DND-41 (cell line): ENCODE measurements at regions not wholly inside any gene's neighbourhood (a gene's known extent, or its start where the extent isn't known, plus 50 kb on each side); places are given as distances from the start of the nearest gene placed in this dataset.

Experiments
- ATAC-seq: fragments of 200-7000 bp; cut with Tn5 transposase; 3 replicates; pipeline ENCODE4 v1.9.1; 2021; ENCODE audit warnings: low read depth; ENCODE audit not compliant: insufficient read depth
- DNase-seq: peaks from one replicate; pipeline ENCODE4 v3.0.0-alpha.2; 2020
- H2AFZ ChIP-seq: 2 replicates; pipeline ENCODE4 v1.6.0; 2012; ENCODE audit warnings: low read depth, low read length
- H3K27ac ChIP-seq: 2 replicates; pipeline ENCODE4 v1.5.1; 2012; ENCODE audit warnings: low read length, inconsistent platforms
- H3K27me3 ChIP-seq: fragments of 200-600 bp; sonication (generic); 2 replicates; pipeline ENCODE4 v1.6.0; 2012; ENCODE audit warnings: low read length, mild to moderate bottlenecking, inconsistent platforms; ENCODE audit not compliant: insufficient read depth, poor library complexity
- H3K36me3 ChIP-seq: 2 replicates; pipeline ENCODE4 v1.5.1; 2012; ENCODE audit warnings: low read length, inconsistent platforms; ENCODE audit not compliant: insufficient read depth
- H3K4me1 ChIP-seq: 2 replicates; pipeline ENCODE4 v1.5.1; 2012; ENCODE audit warnings: mild to moderate bottlenecking, low read length; ENCODE audit not compliant: insufficient read depth
- H3K4me2 ChIP-seq: 2 replicates; pipeline ENCODE4 v1.6.0; 2012; ENCODE audit warnings: mild to moderate bottlenecking, moderate library complexity, low read length, inconsistent platforms; ENCODE audit not compliant: insufficient read depth
- H3K4me3 ChIP-seq, 2 experiments: fragments of 200-600 bp in 1 of 2; shearing (Covaris generic) in 1 of 2; 2 replicates each; pipeline ENCODE4 v1.5.1; 2012 to 2016; ENCODE audit warnings: inconsistent platforms in 2 of 2, low read length in 2 of 2, mild to moderate bottlenecking in 2 of 2, low read depth in 1 of 2, moderate library complexity in 1 of 2
- H3K79me2 ChIP-seq: 2 replicates; pipeline ENCODE4 v1.6.0; 2012; ENCODE audit warnings: low read length, inconsistent platforms; ENCODE audit not compliant: insufficient read depth
- H3K9ac ChIP-seq: 2 replicates; pipeline ENCODE4 v1.6.0; 2012; ENCODE audit warnings: low read depth, mild to moderate bottlenecking, inconsistent platforms, low read length, moderate library complexity
- H3K9me3 ChIP-seq: 2 replicates; pipeline ENCODE4 v1.5.1; 2012; ENCODE audit warnings: low read length, moderate library complexity, mild to moderate bottlenecking, inconsistent platforms; ENCODE audit not compliant: insufficient read depth, severe bottlenecking
- H4K20me1 ChIP-seq: 2 replicates; pipeline ENCODE4 v1.6.0; 2012; ENCODE audit warnings: low read length; ENCODE audit not compliant: insufficient read depth
- CTCF ChIP-seq: IDR thresholded peaks from 2 replicates; pipeline ENCODE4 v1.5.1; 2012; ENCODE audit warnings: borderline replicate concordance, low read length, moderate library complexity, mild to moderate bottlenecking; ENCODE audit not compliant: poor library complexity, severe bottlenecking; ENCODE audit errors: extremely low read depth
- EZH2 ChIP-seq: IDR thresholded peaks from 3 replicates; pipeline ENCODE4 v1.6.1; 2012; ENCODE audit warnings: borderline replicate concordance, low read depth, mild to moderate bottlenecking, moderate library complexity, low read length, inconsistent platforms; ENCODE audit not compliant: severe bottlenecking

GRCh38 chr2:57890464-57890863 is 156.1 kb upstream of the VRK2 start:
- DNase-seq (no peak), ATAC-seq (no peak)
- TF ChIP-seq EZH2 (no peak), CTCF (no peak)
- Histone ChIP-seq H3K4me2 (no peak overlapping the region), H3K9me3 (no peaks in the 10 kb centered on the region), H3K79me2 (no peaks in the 10 kb centered on the region), H3K36me3 (no peaks in the 10 kb centered on the region), H3K27me3 (no peaks in the 10 kb centered on the region), H3K4me3 (no peak overlapping the region), H2AFZ (no peak overlapping the region), H3K4me1 (no peaks in the 10 kb centered on the region), H4K20me1 (no peaks in the 10 kb centered on the region), H3K27ac (no peak overlapping the region), H3K9ac (no peak overlapping the region)

GRCh38 chr2:57891086-57891712 is 155.4 kb upstream of the VRK2 start:
- no peaks in the 10 kb centered on the region for H4K20me1 ChIP-seq
- no peaks in the 10 kb centered on the region for H3K27me3 ChIP-seq
- no peak overlapping the region for H3K4me3 ChIP-seq
- no peaks in the 10 kb centered on the region for H3K4me1 ChIP-seq
- no peak overlapping the region for H3K27ac ChIP-seq
- ATAC-seq (no peak), DNase-seq (no peak)
- H3K79me2 ChIP-seq = no peaks in the 10 kb centered on the region
- no peak overlapping the region for H2AFZ ChIP-seq
- no peaks in the 10 kb centered on the region for H3K9me3 ChIP-seq
- H3K36me3 ChIP-seq = no peaks in the 10 kb centered on the region
- no peak overlapping the region for H3K9ac ChIP-seq
- no peak for TF ChIP-seq EZH2
- no peak for TF ChIP-seq CTCF
- no peak overlapping the region for H3K4me2 ChIP-seq

GRCh38 chr2:57892920-57893319 is 153.7 kb upstream of the VRK2 start:
- H3K4me1 ChIP-seq = no peaks in the 10 kb centered on the region
- H3K27ac ChIP-seq = no peak overlapping the region
- H3K36me3 ChIP-seq = no peaks in the 10 kb centered on the region
- H4K20me1 ChIP-seq = no peaks in the 10 kb centered on the region
- TF ChIP-seq CTCF (no peak), EZH2 (no peak)
- no peak for ATAC-seq
- H3K79me2 ChIP-seq = no peaks in the 10 kb centered on the region
- no peak overlapping the region for H3K4me3 ChIP-seq
- no peak overlapping the region for H3K9ac ChIP-seq
- no peaks in the 10 kb centered on the region for H3K9me3 ChIP-seq
- DNase-seq = no peak
- H3K27me3 ChIP-seq = no peaks in the 10 kb centered on the region
- no peak overlapping the region for H3K4me2 ChIP-seq
- H2AFZ ChIP-seq = no peak overlapping the region

DNA sequence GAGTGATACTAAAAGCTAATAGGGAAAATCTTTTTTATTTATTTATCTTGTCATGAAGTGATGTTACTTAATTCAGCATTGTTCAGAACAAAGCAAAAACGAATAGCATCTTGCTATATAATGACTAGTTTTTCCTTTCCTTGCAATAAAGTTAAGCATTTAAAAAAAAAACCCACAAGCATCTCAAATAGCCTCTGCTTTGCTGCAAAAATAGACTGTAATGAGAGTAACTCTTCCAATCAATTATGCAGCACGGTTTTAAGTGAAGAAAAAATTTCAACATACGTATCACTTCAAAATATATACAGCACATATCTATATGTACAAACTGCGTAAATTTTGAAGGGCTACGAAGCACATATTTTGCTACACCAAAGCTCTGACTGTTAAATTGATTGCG is 153.3 kb upstream of the VRK2 start:
- no peaks in the 10 kb centered on the region for H3K79me2 ChIP-seq
- TF ChIP-seq EZH2 (no peak), CTCF (no peak)
- DNase-seq (no peak), ATAC-seq (no peak)
- no peaks in the 10 kb centered on the region for H3K27me3 ChIP-seq
- H2AFZ ChIP-seq = no peak overlapping the region
- no peaks in the 10 kb centered on the region for H3K9me3 ChIP-seq
- no peaks in the 10 kb centered on the region for H3K36me3 ChIP-seq
- H3K9ac ChIP-seq = no peak overlapping the region
- no peak overlapping the region for H3K4me2 ChIP-seq
- H3K4me1 ChIP-seq = no peaks in the 10 kb centered on the region
- no peaks in the 10 kb centered on the region for H4K20me1 ChIP-seq
- H3K27ac ChIP-seq = no peak overlapping the region
- no peak overlapping the region for H3K4me3 ChIP-seq
